ENCODE measurements at regions not wholly inside any gene's neighbourhood (a gene's known extent, or its start where the extent isn't known, plus 50 kb on each side); places are given as distances from the start of the nearest gene placed in this dataset.

DNA sequence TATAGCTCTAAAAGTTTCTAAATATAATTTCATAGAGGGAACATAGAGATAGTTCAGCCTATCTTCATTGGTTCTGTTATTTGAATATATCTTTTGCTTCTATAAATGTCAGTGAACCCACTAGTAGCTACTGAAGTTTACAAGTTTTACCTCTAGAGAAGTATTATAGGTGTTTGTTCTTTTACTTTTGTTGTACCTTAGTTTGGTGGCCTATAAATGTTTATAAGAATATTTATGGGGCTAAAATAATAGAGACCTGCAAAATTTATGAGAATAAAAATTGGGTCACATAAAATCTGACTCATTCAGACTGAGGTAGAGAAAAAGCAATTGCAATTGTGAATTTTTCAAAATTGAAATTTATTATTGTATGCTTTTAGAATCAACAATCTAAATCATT is 162.6 kb downstream of the SERPINI1 start:
- no peak for TF ChIP-seq POLR2A (IDR thresholded peaks at IDR 0.05)
- TF ChIP-seq, protein P1, sequence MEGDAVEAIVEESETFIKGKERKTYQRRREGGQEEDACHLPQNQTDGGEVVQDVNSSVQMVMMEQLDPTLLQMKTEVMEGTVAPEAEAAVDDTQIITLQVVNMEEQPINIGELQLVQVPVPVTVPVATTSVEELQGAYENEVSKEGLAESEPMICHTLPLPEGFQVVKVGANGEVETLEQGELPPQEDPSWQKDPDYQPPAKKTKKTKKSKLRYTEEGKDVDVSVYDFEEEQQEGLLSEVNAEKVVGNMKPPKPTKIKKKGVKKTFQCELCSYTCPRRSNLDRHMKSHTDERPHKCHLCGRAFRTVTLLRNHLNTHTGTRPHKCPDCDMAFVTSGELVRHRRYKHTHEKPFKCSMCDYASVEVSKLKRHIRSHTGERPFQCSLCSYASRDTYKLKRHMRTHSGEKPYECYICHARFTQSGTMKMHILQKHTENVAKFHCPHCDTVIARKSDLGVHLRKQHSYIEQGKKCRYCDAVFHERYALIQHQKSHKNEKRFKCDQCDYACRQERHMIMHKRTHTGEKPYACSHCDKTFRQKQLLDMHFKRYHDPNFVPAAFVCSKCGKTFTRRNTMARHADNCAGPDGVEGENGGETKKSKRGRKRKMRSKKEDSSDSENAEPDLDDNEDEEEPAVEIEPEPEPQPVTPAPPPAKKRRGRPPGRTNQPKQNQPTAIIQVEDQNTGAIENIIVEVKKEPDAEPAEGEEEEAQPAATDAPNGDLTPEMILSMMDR (IDR thresholded peaks at IDR 0.05), result no peak

Measured in vagina (tissue), 2 donors.